Caco-2 (cell line): ENCODE measurements at regions not wholly inside any gene's neighbourhood (a gene's known extent, or its start where the extent isn't known, plus 50 kb on each side); places are given as distances from the start of the nearest gene placed in this dataset.

Experiments
- BruUV-seq: library from RNA; stranded (reverse); fragments of 400-500 nt; replicated peaks from 2 replicates; lab custom pipeline; 2021; lab: Mats Ljungman, UMichigan
- CTCF ChIA-PET: fragments of 300-600 bp; sonication (Branson Sonifier 250); formaldehyde crosslinking; loops from one replicate; lab custom pipeline; 2022; ENCODE audit warnings: antibody characterized with exemption; lab: Charles Lee
- POLR2A ChIA-PET: fragments of 300-600 bp; sonication (Branson Sonifier 250); formaldehyde crosslinking; loops from one replicate; lab custom pipeline; 2022; ENCODE audit warnings: antibody characterized with exemption; lab: Charles Lee
- DNase-seq, 2 experiments: peaks; one replicate each; pipeline versions ENCODE4 v3.0.0 to v3.0.0-alpha.2; 2020 to 2022
- H3K27me3 ChIP-seq: replicated peaks from 2 replicates; pipeline ENCODE4 v1.6.0; 2011; ENCODE audit warnings: low read length; ENCODE audit not compliant: control insufficient read depth, insufficient read depth
- H3K36me3 ChIP-seq: 2 replicates; pipeline ENCODE4 v1.5.1; 2011; ENCODE audit warnings: low read length; ENCODE audit not compliant: control insufficient read depth, insufficient read depth
- H3K4me1 ChIP-seq: fragments of 250-450 bp; sonication (Bioruptor Pico); 2 replicates; pipeline ENCODE4 v1.5.1; 2020; ENCODE audit warnings: mild to moderate bottlenecking
- H3K4me3 ChIP-seq: 2 replicates; pipeline ENCODE4 v1.5.1; 2011; ENCODE audit warnings: low read depth, mild to moderate bottlenecking, control low read depth, low read length
- H3K9me3 ChIP-seq: fragments of 250-450 bp; sonication (Bioruptor Pico); 2 replicates; pipeline ENCODE4 v1.5.1; 2020; ENCODE audit warnings: mild to moderate bottlenecking, moderate library complexity
- H3K27ac Mint-ChIP-seq: one replicate; pipeline ENCODE4 v1.8.0; 2022; ENCODE audit warnings: mixed read lengths; ENCODE audit not compliant: unreplicated experiment
- H3K27me3 Mint-ChIP-seq: one replicate; pipeline ENCODE4 v1.8.0; 2022; ENCODE audit warnings: mixed read lengths; ENCODE audit not compliant: insufficient read depth, unreplicated experiment
- H3K36me3 Mint-ChIP-seq: one replicate; pipeline ENCODE4 v1.8.0; 2022; ENCODE audit warnings: mild to moderate bottlenecking, mixed read lengths; ENCODE audit not compliant: insufficient read depth, unreplicated experiment
- H3K4me1 Mint-ChIP-seq: one replicate; pipeline ENCODE4 v1.8.0; 2022; ENCODE audit warnings: low read depth, mixed read lengths; ENCODE audit not compliant: unreplicated experiment
- H3K4me3 Mint-ChIP-seq: one replicate; pipeline ENCODE4 v1.8.0; 2022; ENCODE audit warnings: mild to moderate bottlenecking, moderate library complexity, mixed read lengths; ENCODE audit not compliant: unreplicated experiment
- H3K9me3 Mint-ChIP-seq: one replicate; pipeline ENCODE4 v1.8.0; 2022; ENCODE audit warnings: mixed read lengths; ENCODE audit not compliant: unreplicated experiment
- intact Hi-C: fragments of 100-400 bp; cut with micrococcal nuclease; formaldehyde crosslinking; loops from one replicate; pipeline ENCODE4 v1.10.0; 2022; ENCODE audit not compliant: unreplicated experiment
- TF ChIP-seq, protein P1 (sequence below), 2 experiments: fragments of 200-600 bp in 1 of 2; IDR thresholded peaks; 1 replicate in 1 of 2; 2 replicates in 1 of 2; pipeline versions ENCODE4 v1.5.1 to v1.8.0; 2011 to 2022; ENCODE audit warnings: antibody characterized with exemption in 1 of 2, control low read depth in 1 of 2, inconsistent platforms in 1 of 2, low read depth in 1 of 2, low read length in 1 of 2, mild to moderate bottlenecking in 1 of 2, moderate library complexity in 1 of 2; ENCODE audit not compliant: insufficient read depth in 1 of 2, severe bottlenecking in 1 of 2, unreplicated experiment in 1 of 2

DNA sequence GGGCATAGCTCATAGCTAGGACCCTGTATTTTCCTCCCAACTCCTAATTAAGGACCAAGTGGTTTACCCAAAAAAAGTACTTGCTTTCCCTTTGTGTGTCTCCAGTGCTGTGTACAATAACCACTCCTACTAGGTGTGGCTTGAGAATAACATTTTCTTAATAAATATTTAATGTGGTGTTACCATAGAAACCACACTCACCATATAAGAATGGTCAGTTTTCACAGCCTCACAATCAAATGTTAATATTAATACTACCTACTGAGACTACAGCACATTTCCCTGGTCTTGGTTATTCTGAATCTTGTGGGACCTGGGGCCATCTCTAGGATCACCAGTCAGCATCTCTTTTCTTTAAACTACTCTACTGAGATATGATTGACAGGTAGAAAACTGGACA lies 83.5 kb upstream of the BCAR3 start:
- H3K27ac Mint-ChIP-seq = no peak overlapping the region
- Histone ChIP-seq H3K4me3 (no peak overlapping the region), H3K36me3 (no peaks in the 10 kb centered on the region), H3K4me1 (peaks cover 21% of the 10 kb centered on the region), H3K27me3 (no peaks in the 10 kb centered on the region), H3K9me3 (no peaks in the 10 kb centered on the region)
- no peaks in the 10 kb centered on the region for H3K27me3 Mint-ChIP-seq
- peaks cover 6% of the 10 kb centered on the region for H3K36me3 Mint-ChIP-seq
- CTCF ChIA-PET = no interaction called here
- no peak overlapping the region for H3K4me3 Mint-ChIP-seq
- no peak for DNase-seq
- no TSS peak for BruUV-seq
- POLR2A ChIA-PET = no interaction called here
- H3K4me1 Mint-ChIP-seq = peaks cover 16% of the 10 kb centered on the region
- intact Hi-C loops = loop anchor here (5.0 to 10.0 kb wide), 2 partner anchors 47 to 90 kb away; no protein-coding TSS in a partner anchor
- TF ChIP-seq, protein P1, sequence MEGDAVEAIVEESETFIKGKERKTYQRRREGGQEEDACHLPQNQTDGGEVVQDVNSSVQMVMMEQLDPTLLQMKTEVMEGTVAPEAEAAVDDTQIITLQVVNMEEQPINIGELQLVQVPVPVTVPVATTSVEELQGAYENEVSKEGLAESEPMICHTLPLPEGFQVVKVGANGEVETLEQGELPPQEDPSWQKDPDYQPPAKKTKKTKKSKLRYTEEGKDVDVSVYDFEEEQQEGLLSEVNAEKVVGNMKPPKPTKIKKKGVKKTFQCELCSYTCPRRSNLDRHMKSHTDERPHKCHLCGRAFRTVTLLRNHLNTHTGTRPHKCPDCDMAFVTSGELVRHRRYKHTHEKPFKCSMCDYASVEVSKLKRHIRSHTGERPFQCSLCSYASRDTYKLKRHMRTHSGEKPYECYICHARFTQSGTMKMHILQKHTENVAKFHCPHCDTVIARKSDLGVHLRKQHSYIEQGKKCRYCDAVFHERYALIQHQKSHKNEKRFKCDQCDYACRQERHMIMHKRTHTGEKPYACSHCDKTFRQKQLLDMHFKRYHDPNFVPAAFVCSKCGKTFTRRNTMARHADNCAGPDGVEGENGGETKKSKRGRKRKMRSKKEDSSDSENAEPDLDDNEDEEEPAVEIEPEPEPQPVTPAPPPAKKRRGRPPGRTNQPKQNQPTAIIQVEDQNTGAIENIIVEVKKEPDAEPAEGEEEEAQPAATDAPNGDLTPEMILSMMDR (IDR thresholded peaks at IDR 0.05; ENCODE audit: insufficient read depth in 1 of 2, low read depth in 1 of 2, low read length in 1 of 2, severe bottlenecking in 1 of 2, unreplicated experiment in 1 of 2) = no peak
- H3K9me3 Mint-ChIP-seq = no peaks in the 10 kb centered on the region

- no peak overlapping the region for H3K27ac Mint-ChIP-seq
- intact Hi-C loops = loop anchor here (10.0 kb wide), 1 partner anchor 90 kb away; no protein-coding TSS in a partner anchor
- H3K4me1 Mint-ChIP-seq = peaks cover 16% of the 10 kb centered on the region
- no TSS peak for BruUV-seq
- CTCF ChIA-PET = no interaction called here
- H3K27me3 Mint-ChIP-seq = no peaks in the 10 kb centered on the region
- TF ChIP-seq, protein P1 (IDR thresholded peaks at IDR 0.05; ENCODE audit: insufficient read depth in 1 of 2, low read depth in 1 of 2, low read length in 1 of 2, severe bottlenecking in 1 of 2, unreplicated experiment in 1 of 2) = no peak
- POLR2A ChIA-PET = no interaction called here
- DNase-seq = no peak
- Histone ChIP-seq H3K4me3 (no peak overlapping the region), H3K27me3 (no peaks in the 10 kb centered on the region), H3K9me3 (no peaks in the 10 kb centered on the region), H3K36me3 (no peaks in the 10 kb centered on the region), H3K4me1 (peaks cover 21% of the 10 kb centered on the region)
- no peak overlapping the region for H3K4me3 Mint-ChIP-seq
- no peaks in the 10 kb centered on the region for H3K9me3 Mint-ChIP-seq
- H3K36me3 Mint-ChIP-seq = peaks cover 6% of the 10 kb centered on the region
Measured at GRCh38 chr1:93764366-93764750, 82.7 kb upstream of the BCAR3 start.

DNA sequence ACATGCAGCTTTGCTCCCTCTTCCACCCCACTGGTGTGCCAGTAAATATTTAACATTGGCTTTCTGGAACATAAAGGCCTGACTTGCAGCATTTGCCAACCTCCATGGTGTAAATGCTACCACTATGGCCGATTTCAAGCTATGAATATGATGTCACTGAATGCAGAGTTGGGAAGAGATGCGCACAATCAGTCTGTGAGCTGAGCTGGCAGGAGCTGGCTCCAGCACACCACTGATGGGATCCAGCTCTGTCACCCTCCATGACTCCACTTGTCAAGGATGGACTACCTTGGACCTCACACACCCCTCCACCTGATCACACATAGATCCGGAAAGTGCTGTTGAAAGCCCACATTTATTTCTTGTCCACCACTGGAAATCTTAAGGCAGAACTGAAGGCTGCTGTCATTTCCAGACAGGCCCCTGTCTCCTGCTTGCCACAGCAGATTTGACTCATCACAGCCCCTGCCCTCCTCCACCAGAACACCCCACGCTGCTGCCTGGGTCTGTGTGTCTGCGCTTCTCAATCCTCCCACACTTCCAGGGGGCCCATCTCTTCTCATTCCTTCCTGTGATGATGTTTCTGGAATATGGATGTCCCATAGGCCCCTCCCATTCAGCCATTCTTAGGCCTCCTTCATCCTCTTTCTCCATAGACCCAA lies 82.2 kb upstream of the BCAR3 start:
- Histone ChIP-seq H3K4me1 (peaks cover 17% of the 10 kb centered on the region), H3K36me3 (no peaks in the 10 kb centered on the region), H3K4me3 (no peak overlapping the region), H3K27me3 (no peaks in the 10 kb centered on the region), H3K9me3 (no peaks in the 10 kb centered on the region)
- ChIA-PET CTCF (no interaction called here), POLR2A (no interaction called here)
- no peak for DNase-seq
- no TSS peak for BruUV-seq
- Mint-ChIP-seq H3K36me3 (peaks cover 3% of the 10 kb centered on the region), H3K27me3 (no peaks in the 10 kb centered on the region), H3K4me1 (peaks cover 12% of the 10 kb centered on the region), H3K4me3 (no peak overlapping the region), H3K9me3 (no peaks in the 10 kb centered on the region), H3K27ac (no peak overlapping the region)
- intact Hi-C loops = loop anchor here (10.0 kb wide), 1 partner anchor 89 kb away; no protein-coding TSS in a partner anchor
- TF ChIP-seq, protein P1 (IDR thresholded peaks at IDR 0.05; ENCODE audit: insufficient read depth in 1 of 2, low read depth in 1 of 2, low read length in 1 of 2, severe bottlenecking in 1 of 2, unreplicated experiment in 1 of 2) = no peak
